Right lobe of liver (tissue), 6 donors: ENCODE measurements at regions not wholly inside any gene's neighbourhood (a gene's known extent, or its start where the extent isn't known, plus 50 kb on each side); places are given as distances from the start of the nearest gene placed in this dataset.

Source experiments
- ATAC-seq, 4 donors: fragments of 200-7000 bp; cut with Tn5 transposase; one replicate each; pipeline ENCODE4 v1.9.1; 2020; ENCODE audit warnings: mild to moderate bottlenecking in 4 of 4, moderate library complexity in 4 of 4
- DNase-seq, 3 donors: peaks; one replicate each; pipeline ENCODE4 v3.0.0-alpha.2; 2020
- H3K27ac ChIP-seq, 3 donors: fragments of 200-600 bp; one replicate each; pipeline ENCODE4 v1.8.0; 2022
- H3K27me3 ChIP-seq, 2 donors: fragments of 200-600 bp; one replicate each; pipeline ENCODE4 v1.8.0; 2022
- H3K36me3 ChIP-seq, 4 donors: fragments of 200-600 bp; sonication (generic) in 1 of 4; one replicate each; pipeline versions ENCODE4 v1.5.1 to v1.8.0; 2017 to 2022; ENCODE audit warnings: control low read depth in 1 of 4
- H3K4me1 ChIP-seq, 4 donors: fragments of 200-600 bp; sonication (generic) in 1 of 4; one replicate each; pipeline versions ENCODE4 v1.5.1 to v1.8.0; 2017 to 2022; ENCODE audit warnings: control low read depth in 1 of 4
- H3K4me3 ChIP-seq, 3 donors: fragments of 200-600 bp; one replicate each; pipeline ENCODE4 v1.8.0; 2022
- H3K9me3 ChIP-seq, 4 donors: fragments of 200-600 bp; sonication (generic) in 1 of 4; one replicate each; pipeline versions ENCODE4 v1.5.1 to v1.8.0; 2017 to 2022; ENCODE audit warnings: control low read depth in 1 of 4
- CTCF ChIP-seq, 4 donors: fragments of 200-600 bp in 3 of 4; fragments of 450-650 bp in 1 of 4; IDR thresholded peaks; one replicate each; pipeline versions ENCODE4 v1.5.1 to v1.8.0; 2016 to 2022; ENCODE audit warnings: antibody characterized with exemption in 4 of 4, mild to moderate bottlenecking in 2 of 4
- POLR2A ChIP-seq: fragments of 450-650 bp; IDR thresholded peaks from one replicate; pipeline ENCODE4 v1.6.1; 2017; ENCODE audit warnings: antibody characterized with exemption, mild to moderate bottlenecking
- WGBS: methylation state at CpG from one replicate; pipeline ENCODE4 v1.1.6; 2018; ENCODE audit warnings: low coverage, low lambda C conversion rate; ENCODE audit not compliant: insufficient coverage; ENCODE audit errors: missing lambda C conversion rate; 5-methylcytosine and 5-hydroxymethylcytosine counted together
- intact Hi-C, 2 donors: fragments of 100-400 bp; cut with DNase I; formaldehyde crosslinking; loops; one replicate each; pipeline versions ENCODE4 v1.11.2 to v1.14.1; 2022
- donor health status: DM: no; HTN: yes; CAD: no.
- donor health status: DM: no; HTN: no; CAD: no.
- donor health status: DM: no; HTN: no; CAD: no.
- donor health status: DM: no; HTN: yes; CAD: no.
- donor health status: DM: no; HTN: yes; CAD: no.

- WGBS, result 60% methylated on average over 1 of the region's 3 CpGs
- Histone ChIP-seq H3K36me3 (no peaks in the 10 kb centered on the region), H3K27me3 (no peaks in the 10 kb centered on the region), H3K9me3 (no peaks in the 10 kb centered on the region), H3K4me3 (no peak overlapping the region), H3K27ac (no peak overlapping the region), H3K4me1 (no peaks in the 10 kb centered on the region)
- ATAC-seq, result no peak
- intact Hi-C loops, result no loop called here
- TF ChIP-seq POLR2A (no peak), CTCF (IDR thresholded peaks at IDR 0.05) (no peak)
- DNase-seq, result no peak
Observed at GRCh38 chr3:22627993-22628499, 575.1 kb upstream of the UBE2E2 start.

- Histone ChIP-seq H3K36me3 (no peaks in the 10 kb centered on the region), H3K27me3 (no peaks in the 10 kb centered on the region), H3K27ac (no peak overlapping the region), H3K4me1 (no peaks in the 10 kb centered on the region), H3K4me3 (no peak overlapping the region), H3K9me3 (no peaks in the 10 kb centered on the region)
- TF ChIP-seq POLR2A (no peak), CTCF (IDR thresholded peaks at IDR 0.05) (no peak)
- DNase-seq, result no peak
- 58% methylated on average over 2 of the region's 3 CpGs for WGBS
- ATAC-seq, result no peak
- intact Hi-C loops, result no loop called here
Observed at GRCh38 chr3:22632536-22632935, 570.6 kb upstream of the UBE2E2 start.

GRCh38 chr3:22634433-22634832, 568.7 kb upstream of the UBE2E2 start:
- 29% methylated on average over 1 of the region's 1 CpG for WGBS
- Histone ChIP-seq H3K9me3 (no peaks in the 10 kb centered on the region), H3K36me3 (no peaks in the 10 kb centered on the region), H3K4me3 (no peak overlapping the region), H3K4me1 (no peaks in the 10 kb centered on the region), H3K27me3 (no peaks in the 10 kb centered on the region), H3K27ac (no peak overlapping the region)
- intact Hi-C loops, result no loop called here
- ATAC-seq (no peak), DNase-seq (no peak)
- TF ChIP-seq CTCF (IDR thresholded peaks at IDR 0.05) (no peak), POLR2A (no peak)

- no peaks in the 10 kb centered on the region for H3K4me1 ChIP-seq
- no peaks in the 10 kb centered on the region for H3K9me3 ChIP-seq
- intact Hi-C loops, result no loop called here
- H3K27me3 ChIP-seq, result no peaks in the 10 kb centered on the region
- H3K27ac ChIP-seq, result no peak overlapping the region
- no peaks in the 10 kb centered on the region for H3K36me3 ChIP-seq
- no peak overlapping the region for H3K4me3 ChIP-seq
- DNase-seq, result no peak
- WGBS, result 10% methylated on average over 1 of the region's 1 CpG
- no peak for ATAC-seq
- TF ChIP-seq POLR2A (no peak), CTCF (IDR thresholded peaks at IDR 0.05) (no peak)
Observed at GRCh38 chr3:22659651-22660475, 543.3 kb upstream of the UBE2E2 start.
